Fibroblast of lung (primary cell): ENCODE measurements at regions not wholly inside any gene's neighbourhood (a gene's known extent, or its start where the extent isn't known, plus 50 kb on each side); places are given as distances from the start of the nearest gene placed in this dataset.

Source experiments
- CTCF ChIP-seq, 2 donors: IDR thresholded peaks in 1 of 2; conservative IDR thresholded peaks in 1 of 2; 1 replicate in 1 of 2; 2 replicates in 1 of 2; pipeline ENCODE4 v1.5.1; 2011 to 2012; ENCODE audit warnings: low read length in 2 of 2, control low read depth in 1 of 2, inconsistent platforms in 1 of 2, low read depth in 1 of 2, mild to moderate bottlenecking in 1 of 2
- EZH2 ChIP-seq: IDR thresholded peaks from 2 replicates; pipeline ENCODE4 v1.5.1; 2012; ENCODE audit warnings: low read length, control low read depth, mild to moderate bottlenecking; ENCODE audit errors: missing control alignments

GRCh38 chr6:140203661-140204147 is 829.3 kb upstream of the CITED2 start:
- TF ChIP-seq CTCF (conservative IDR thresholded peaks at IDR 0.05 in 1 of 2, IDR thresholded peaks at IDR 0.05 in 1 of 2; ENCODE audit: low read depth in 1 of 2, low read length in 2 of 2) (no peak), EZH2 (no peak)
